Gastroesophageal sphincter (tissue), 3 donors: ENCODE measurements at regions not wholly inside any gene's neighbourhood (a gene's known extent, or its start where the extent isn't known, plus 50 kb on each side); places are given as distances from the start of the nearest gene placed in this dataset.

Experiments
- EP300 ChIP-seq: sonication (generic); formaldehyde crosslinking; IDR thresholded peaks from one replicate; pipeline ENCODE4 v1.6.1; 2017; ENCODE audit warnings: antibody characterized with exemption, mild to moderate bottlenecking
- TF ChIP-seq, protein P1 (sequence below), 4 experiments: fragments of 200-600 bp in 2 of 4; fragments of 450-650 bp in 2 of 4; sonication (generic) in 1 of 4; IDR thresholded peaks; one replicate each; pipeline ENCODE4 v1.5.1; 2017 to 2019; ENCODE audit warnings: antibody characterized with exemption in 4 of 4, mild to moderate bottlenecking in 2 of 4, moderate library complexity in 2 of 4

GRCh38 chrX:68985135-68985755 is 156.4 kb downstream of the EFNB1 start:
- TF ChIP-seq, protein P1, sequence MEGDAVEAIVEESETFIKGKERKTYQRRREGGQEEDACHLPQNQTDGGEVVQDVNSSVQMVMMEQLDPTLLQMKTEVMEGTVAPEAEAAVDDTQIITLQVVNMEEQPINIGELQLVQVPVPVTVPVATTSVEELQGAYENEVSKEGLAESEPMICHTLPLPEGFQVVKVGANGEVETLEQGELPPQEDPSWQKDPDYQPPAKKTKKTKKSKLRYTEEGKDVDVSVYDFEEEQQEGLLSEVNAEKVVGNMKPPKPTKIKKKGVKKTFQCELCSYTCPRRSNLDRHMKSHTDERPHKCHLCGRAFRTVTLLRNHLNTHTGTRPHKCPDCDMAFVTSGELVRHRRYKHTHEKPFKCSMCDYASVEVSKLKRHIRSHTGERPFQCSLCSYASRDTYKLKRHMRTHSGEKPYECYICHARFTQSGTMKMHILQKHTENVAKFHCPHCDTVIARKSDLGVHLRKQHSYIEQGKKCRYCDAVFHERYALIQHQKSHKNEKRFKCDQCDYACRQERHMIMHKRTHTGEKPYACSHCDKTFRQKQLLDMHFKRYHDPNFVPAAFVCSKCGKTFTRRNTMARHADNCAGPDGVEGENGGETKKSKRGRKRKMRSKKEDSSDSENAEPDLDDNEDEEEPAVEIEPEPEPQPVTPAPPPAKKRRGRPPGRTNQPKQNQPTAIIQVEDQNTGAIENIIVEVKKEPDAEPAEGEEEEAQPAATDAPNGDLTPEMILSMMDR (IDR thresholded peaks at IDR 0.05), result no peak
- no peak for TF ChIP-seq EP300
